H1 (cell line): ENCODE measurements at regions not wholly inside any gene's neighbourhood (a gene's known extent, or its start where the extent isn't known, plus 50 kb on each side); places are given as distances from the start of the nearest gene placed in this dataset.

Experiments used
- CTCF ChIA-PET: fragments of 300-600 bp; sonication (Branson Sonifier 250); formaldehyde crosslinking; loops from one replicate; lab custom pipeline; 2021; ENCODE audit not compliant: partially characterized antibody; lab: Charles Lee
- POLR2A ChIA-PET: fragments of 300-600 bp; sonication (Branson Sonifier 250); formaldehyde crosslinking; loops from one replicate; lab custom pipeline; 2021; ENCODE audit warnings: inconsistent platforms; ENCODE audit not compliant: partially characterized antibody; lab: Charles Lee
- DNase-seq, 2 experiments: peaks; one replicate each; pipeline versions ENCODE4 v3.0.0 to v3.0.0-alpha.2; 2010 to 2022; ENCODE audit warnings: low spot score in 2 of 2, low read depth in 1 of 2, mixed read lengths in 1 of 2
- FAIRE-seq: peaks from 2 replicates; lab custom pipeline; 2011; peaks lifted over from hg19 to GRCh38; lab: Jason Lieb, UNC
- H2AFZ ChIP-seq: 2 replicates; pipeline ENCODE4 v1.8.1; 2012; ENCODE audit warnings: low read length, inconsistent platforms
- H2AK5ac ChIP-seq: 2 replicates; pipeline ENCODE4 v1.6.1; 2013; ENCODE audit warnings: low read depth, low read length
- H2BK120ac ChIP-seq: replicated peaks from 2 replicates; pipeline ENCODE3; 2013; ENCODE audit warnings: low read depth, low read length, inconsistent platforms
- H2BK12ac ChIP-seq: 2 replicates; pipeline ENCODE4 v1.6.1; 2013; ENCODE audit warnings: low read depth, low read length
- H2BK15ac ChIP-seq: 2 replicates; pipeline ENCODE4 v1.6.1; 2013; ENCODE audit warnings: low read length
- H2BK20ac ChIP-seq: 2 replicates; pipeline ENCODE4 v1.6.1; 2013; ENCODE audit warnings: low read length
- H2BK5ac ChIP-seq: 2 replicates; pipeline ENCODE4 v1.6.1; 2013; ENCODE audit warnings: low read depth, low read length
- H3K14ac ChIP-seq: 2 replicates; pipeline ENCODE4 v1.6.1; 2013; ENCODE audit warnings: inconsistent platforms; ENCODE audit not compliant: insufficient read length
- H3K18ac ChIP-seq: 2 replicates; pipeline ENCODE4 v1.6.1; 2013; ENCODE audit warnings: low read length; ENCODE audit errors: extremely low read depth
- H3K23ac ChIP-seq: 2 replicates; pipeline ENCODE4 v1.6.1; 2013; ENCODE audit warnings: inconsistent platforms; ENCODE audit not compliant: insufficient read length
- H3K23me2 ChIP-seq: 2 replicates; pipeline ENCODE4 v1.6.1; 2013; ENCODE audit warnings: low read depth, low read length
- H3K27ac ChIP-seq: 2 replicates; pipeline ENCODE4 v1.6.1; 2011; ENCODE audit warnings: low read depth, low read length, inconsistent platforms
- H3K27me3 ChIP-seq, 4 experiments: replicated peaks in 1 of 4; 1 replicate in 1 of 4; 2 replicates in 3 of 4; pipeline versions ENCODE4 v1.6.1 to v1.8.1; 2011 to 2013; ENCODE audit warnings: low read length in 3 of 4, mild to moderate bottlenecking in 3 of 4, inconsistent platforms in 2 of 4, mixed read lengths in 2 of 4, moderate library complexity in 1 of 4; ENCODE audit not compliant: control insufficient read depth in 3 of 4, insufficient read depth in 3 of 4; ENCODE audit errors: extremely low read depth in 1 of 4
- H3K36me3 ChIP-seq, 4 experiments: 2 replicates each; pipeline versions ENCODE4 v1.6.1 to v1.8.1; 2011 to 2013; ENCODE audit warnings: mild to moderate bottlenecking in 4 of 4, low read length in 3 of 4, moderate library complexity in 2 of 4, control low read depth in 1 of 4, inconsistent platforms in 1 of 4; ENCODE audit not compliant: insufficient read depth in 4 of 4, control insufficient read depth in 2 of 4
- H3K4ac ChIP-seq: replicated peaks from 2 replicates; pipeline ENCODE3; 2013; ENCODE audit warnings: low read length, low read depth, mixed read lengths, inconsistent platforms; ENCODE audit not compliant: insufficient read length
- H3K4me1 ChIP-seq, 4 experiments: replicated peaks in 1 of 4; 1 replicate in 1 of 4; 2 replicates in 3 of 4; pipeline versions ENCODE4 v1.6.1 to v1.8.1; 2011 to 2013; ENCODE audit warnings: low read length in 3 of 4, inconsistent platforms in 2 of 4, mixed read lengths in 1 of 4; ENCODE audit not compliant: insufficient read depth in 4 of 4, control insufficient read depth in 3 of 4
- H3K4me2 ChIP-seq, 2 experiments: 2 replicates each; pipeline versions ENCODE4 v1.6.1 to v1.8.1; 2011 to 2013; ENCODE audit warnings: low read depth in 2 of 2, low read length in 2 of 2, control low read depth in 1 of 2, inconsistent platforms in 1 of 2, mild to moderate bottlenecking in 1 of 2; ENCODE audit not compliant: insufficient read depth in 1 of 2
- H3K4me3 ChIP-seq, 4 experiments: fragments of 200-600, 300-600 bp in 1 of 4; sonication (generic), shearing (Covaris generic), sonication (Bioruptor Twin) in 1 of 4; 2 replicates each; pipeline versions ENCODE4 v1.5.1 to v1.8.1; 2011 to 2016; ENCODE audit warnings: low read length in 4 of 4, low read depth in 3 of 4, control low read depth in 2 of 4, inconsistent platforms in 2 of 4, mild to moderate bottlenecking in 2 of 4, mixed read lengths in 1 of 4, moderate library complexity in 1 of 4; ENCODE audit not compliant: insufficient read depth in 2 of 4; ENCODE audit errors: extremely low read depth in 1 of 4
- H3K56ac ChIP-seq: replicated peaks from 2 replicates; pipeline ENCODE3; 2013; ENCODE audit warnings: low read depth, mild to moderate bottlenecking, mixed read lengths, low read length, inconsistent platforms; ENCODE audit not compliant: insufficient read length
- H3K79me1 ChIP-seq: 2 replicates; pipeline ENCODE4 v1.6.1; 2013; ENCODE audit warnings: low read depth, low read length, control low read depth
- H3K79me2 ChIP-seq, 2 experiments: 2 replicates each; pipeline versions ENCODE4 v1.6.1 to v1.8.1; 2012 to 2013; ENCODE audit warnings: low read length in 2 of 2, mild to moderate bottlenecking in 2 of 2, inconsistent platforms in 1 of 2; ENCODE audit not compliant: insufficient read depth in 2 of 2, control insufficient read depth in 1 of 2
- H3K9ac ChIP-seq, 4 experiments: replicated peaks in 1 of 4; 1 replicate in 1 of 4; 2 replicates in 3 of 4; pipeline versions ENCODE4 v1.6.1 to v1.8.1; 2011 to 2013; ENCODE audit warnings: low read depth in 3 of 4, low read length in 3 of 4, control low read depth in 2 of 4, mild to moderate bottlenecking in 2 of 4, moderate library complexity in 2 of 4, inconsistent platforms in 1 of 4; ENCODE audit errors: extremely low read depth in 1 of 4
- H3K9me3 ChIP-seq, 2 experiments: 2 replicates each; pipeline versions ENCODE4 v1.6.1 to v1.8.1; 2012 to 2013; ENCODE audit warnings: mild to moderate bottlenecking in 2 of 2, moderate library complexity in 2 of 2, control low read depth in 1 of 2, inconsistent platforms in 1 of 2, low read depth in 1 of 2, low read length in 1 of 2, mixed read lengths in 1 of 2; ENCODE audit not compliant: insufficient read depth in 2 of 2
- H4K20me1 ChIP-seq, 2 experiments: replicated peaks in 1 of 2; 2 replicates each; pipeline versions ENCODE3 to v1.8.1; 2011 to 2013; ENCODE audit warnings: inconsistent platforms in 2 of 2, low read length in 2 of 2, mild to moderate bottlenecking in 1 of 2; ENCODE audit not compliant: insufficient read depth in 2 of 2, control insufficient read depth in 1 of 2
- H4K5ac ChIP-seq: 2 replicates; pipeline ENCODE4 v1.6.1; 2013; ENCODE audit warnings: low read length, low read depth, mixed read lengths, inconsistent platforms; ENCODE audit not compliant: insufficient read length
- H4K8ac ChIP-seq: 2 replicates; pipeline ENCODE4 v1.8.0; 2013; ENCODE audit warnings: mild to moderate bottlenecking, moderate library complexity, low read length, inconsistent platforms; ENCODE audit not compliant: insufficient read depth; ENCODE audit errors: extremely low read depth
- H4K91ac ChIP-seq: replicated peaks from 2 replicates; pipeline ENCODE3; 2013; ENCODE audit warnings: low read length, mixed read lengths, inconsistent platforms; ENCODE audit not compliant: insufficient read length
- ASH2L ChIP-seq: fragments of 200-600, 300-600 bp; sonication (generic); IDR thresholded peaks from one replicate; pipeline ENCODE4 v1.7.1; 2017; ENCODE audit warnings: low read length
- ATF3 ChIP-seq: IDR thresholded peaks from 2 replicates; pipeline ENCODE4 v1.6.1; 2011; ENCODE audit warnings: low read depth, mild to moderate bottlenecking, low read length; ENCODE audit not compliant: insufficient read depth
- BRCA1 ChIP-seq: IDR thresholded peaks from 2 replicates; pipeline ENCODE4 v1.6.1; 2012; ENCODE audit warnings: low read depth, low read length, improper control_type of control experiment
- CREB1 ChIP-seq: IDR thresholded peaks from 2 replicates; pipeline ENCODE4 v1.6.1; 2012; ENCODE audit warnings: inconsistent platforms
- FOSL1 ChIP-seq: IDR thresholded peaks from 2 replicates; pipeline ENCODE4 v1.6.1; 2011; ENCODE audit warnings: mild to moderate bottlenecking, low read depth, low read length, moderate library complexity; ENCODE audit not compliant: insufficient read depth
- GABPA ChIP-seq: IDR thresholded peaks from 2 replicates; pipeline ENCODE4 v1.6.1; 2011; ENCODE audit warnings: mild to moderate bottlenecking, low read length, moderate library complexity, borderline replicate concordance; ENCODE audit not compliant: insufficient read depth
- JUND ChIP-seq: IDR thresholded peaks from 2 replicates; pipeline ENCODE4 v1.6.1; 2011; ENCODE audit warnings: mild to moderate bottlenecking, improper control_type of control experiment, low read length
- MAFK ChIP-seq: IDR thresholded peaks from 2 replicates; pipeline ENCODE4 v1.6.1; 2012; ENCODE audit warnings: low read depth, mild to moderate bottlenecking, improper control_type of control experiment, low read length
- NANOG ChIP-seq: IDR thresholded peaks from 2 replicates; pipeline ENCODE4 v1.6.1; 2011; ENCODE audit warnings: low read length, low read depth, mild to moderate bottlenecking, inconsistent platforms; ENCODE audit not compliant: insufficient read depth, poor library complexity, severe bottlenecking
- POLR2A ChIP-seq, 2 experiments: IDR thresholded peaks; 1 replicate in 1 of 2; 2 replicates in 1 of 2; pipeline ENCODE4 v1.6.1; 2011; ENCODE audit warnings: low read depth in 2 of 2, low read length in 2 of 2, mild to moderate bottlenecking in 2 of 2; ENCODE audit errors: control extremely low read depth in 1 of 2
- POU5F1 ChIP-seq: IDR thresholded peaks from 2 replicates; pipeline ENCODE4 v1.6.1; 2011; ENCODE audit warnings: low read depth, mild to moderate bottlenecking, low read length, moderate library complexity
- RAD21 ChIP-seq, 2 experiments: IDR thresholded peaks in 1 of 2; conservative IDR thresholded peaks in 1 of 2; 2 replicates each; pipeline ENCODE4 v1.6.1; 2011; ENCODE audit warnings: low read depth in 2 of 2, low read length in 2 of 2, improper control_type of control experiment in 1 of 2, inconsistent platforms in 1 of 2, mild to moderate bottlenecking in 1 of 2, moderate library complexity in 1 of 2
- SP1 ChIP-seq: IDR thresholded peaks from 2 replicates; pipeline ENCODE4 v1.6.1; 2011; ENCODE audit warnings: low read depth, low read length
- SP2 ChIP-seq: IDR thresholded peaks from 2 replicates; pipeline ENCODE4 v1.6.1; 2012; ENCODE audit warnings: mild to moderate bottlenecking, low read length, inconsistent platforms
- WGBS, 2 experiments: shearing (Covaris generic) in 1 of 2; methylation state at CpG; one replicate each; pipeline versions ENCODE4 v1.1.6 to v1.1.7; 2013 to 2015; ENCODE audit warnings: low lambda C conversion rate in 2 of 2, mixed read lengths in 2 of 2, inconsistent platforms in 1 of 2, low coverage in 1 of 2, missing lambda C conversion rate in 1 of 2; ENCODE audit not compliant: insufficient replicate concordance in 2 of 2, insufficient coverage in 1 of 2, insufficient read length in 1 of 2; ENCODE audit errors: extremely low coverage in 1 of 2, missing lambda C conversion rate in 1 of 2; 5-methylcytosine and 5-hydroxymethylcytosine counted together

- no peak overlapping the region for H3K4me2 ChIP-seq
- CTCF ChIA-PET = interaction anchor here (0.6 to 1.0 kb wide), 3 partner anchors 50 to 397 kb away, joined by 3 to 4 read pairs (median 3); no protein-coding TSS in a partner anchor
- POLR2A ChIA-PET = no interaction called here
- no peak for TF ChIP-seq FOSL1
- no peak for TF ChIP-seq RAD21 (IDR thresholded peaks at IDR 0.05 in 1 of 2, conservative IDR thresholded peaks at IDR 0.05 in 1 of 2; ENCODE audit: low read depth in 2 of 2, low read length in 2 of 2)
- TF ChIP-seq MAFK = no peak
- TF ChIP-seq GABPA = no peak
- no peak for TF ChIP-seq BRCA1
- no peak for TF ChIP-seq SP2
- no peak for TF ChIP-seq NANOG
- TF ChIP-seq SP1 = no peak
- no peak for TF ChIP-seq ASH2L
- no peak for TF ChIP-seq CREB1
- no peak for TF ChIP-seq POLR2A (IDR thresholded peaks at IDR 0.05; ENCODE audit: control extremely low read depth in 1 of 2, low read depth in 2 of 2, low read length in 2 of 2)
- TF ChIP-seq JUND = no peak
- TF ChIP-seq ATF3 = no peak
- no peak for TF ChIP-seq POU5F1
These were observed 110.5 kb downstream of the JCAD start for GRCh38 chr10:29948881-29949355.

More at GRCh38 chr10:29948881-29949355, 110.5 kb downstream of the JCAD start:
- Histone ChIP-seq H2BK120ac (no peak overlapping the region), H2BK12ac (no peak overlapping the region), H3K18ac (no peak overlapping the region), H3K4me3 (no peak overlapping the region), H2AK5ac (no peak overlapping the region), H4K91ac (no peak overlapping the region), H3K4ac (no peak overlapping the region), H3K27ac (no peak overlapping the region), H3K9ac (no peak overlapping the region), H3K27me3 (no peaks in the 10 kb centered on the region), H3K79me1 (no peaks in the 10 kb centered on the region), H4K8ac (no peak overlapping the region), H3K23ac (no peak overlapping the region), H4K20me1 (no peaks in the 10 kb centered on the region), H3K23me2 (no peaks in the 10 kb centered on the region), H3K79me2 (no peaks in the 10 kb centered on the region), H2AFZ (no peak overlapping the region), H2BK5ac (no peak overlapping the region), H3K36me3 (no peaks in the 10 kb centered on the region), H2BK15ac (no peak overlapping the region), H3K56ac (no peak overlapping the region), H3K9me3 (no peaks in the 10 kb centered on the region), H4K5ac (no peak overlapping the region), H2BK20ac (no peak overlapping the region), H3K4me1 (peaks cover 3 to 9% (median 4%) of the 10 kb centered on the region in 4 experiments; a peak in 5 of 7 replicates), H3K14ac (no peak overlapping the region)
- FAIRE-seq (no peak), DNase-seq (no peak)
- 93% methylated on average over 9 of the region's 9 CpGs; no CpG with 5 or more reads in 1 of the 2 experiments for WGBS, 2 experiments
